ENCODE measurements at regions not wholly inside any gene's neighbourhood (a gene's known extent, or its start where the extent isn't known, plus 50 kb on each side); places are given as distances from the start of the nearest gene placed in this dataset.

DNA sequence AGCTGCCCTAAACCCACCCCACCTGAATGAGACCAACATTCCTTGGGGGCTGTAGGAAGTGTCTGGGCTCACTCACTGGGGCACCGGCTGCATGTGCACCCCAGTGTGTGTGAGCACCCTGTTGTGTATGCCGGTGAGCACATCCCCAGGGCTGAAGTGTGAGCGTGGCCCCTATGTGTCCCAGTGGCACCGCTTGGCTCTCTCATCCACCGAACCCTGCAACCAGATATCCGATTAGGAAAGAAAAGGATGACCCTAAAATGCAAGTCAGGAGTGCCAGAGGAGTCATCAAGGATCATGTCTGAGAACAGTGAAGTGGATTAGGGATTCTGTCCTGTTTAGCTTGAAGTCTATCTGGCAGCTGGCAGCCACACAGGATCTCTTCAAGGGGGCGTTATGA is 84.0 kb upstream of the ALDH1L1 start:
- DNase-seq (ENCODE audit: low spot score): no peak
- 85% methylated on average over 7 of the region's 7 CpGs for WGBS
- H3K9me3 ChIP-seq: no peaks in the 10 kb centered on the region
- H3K27ac ChIP-seq: no peak overlapping the region
- no peaks in the 10 kb centered on the region for H3K36me3 ChIP-seq
- intact Hi-C loops (cut with DNase I): loop anchor here (5.0 kb wide), 1 partner anchor 208 kb away; no protein-coding TSS in a partner anchor
- H3K27me3 ChIP-seq (replicated peaks; ENCODE audit: insufficient read depth): no peaks in the 10 kb centered on the region
- TF ChIP-seq, protein P1, sequence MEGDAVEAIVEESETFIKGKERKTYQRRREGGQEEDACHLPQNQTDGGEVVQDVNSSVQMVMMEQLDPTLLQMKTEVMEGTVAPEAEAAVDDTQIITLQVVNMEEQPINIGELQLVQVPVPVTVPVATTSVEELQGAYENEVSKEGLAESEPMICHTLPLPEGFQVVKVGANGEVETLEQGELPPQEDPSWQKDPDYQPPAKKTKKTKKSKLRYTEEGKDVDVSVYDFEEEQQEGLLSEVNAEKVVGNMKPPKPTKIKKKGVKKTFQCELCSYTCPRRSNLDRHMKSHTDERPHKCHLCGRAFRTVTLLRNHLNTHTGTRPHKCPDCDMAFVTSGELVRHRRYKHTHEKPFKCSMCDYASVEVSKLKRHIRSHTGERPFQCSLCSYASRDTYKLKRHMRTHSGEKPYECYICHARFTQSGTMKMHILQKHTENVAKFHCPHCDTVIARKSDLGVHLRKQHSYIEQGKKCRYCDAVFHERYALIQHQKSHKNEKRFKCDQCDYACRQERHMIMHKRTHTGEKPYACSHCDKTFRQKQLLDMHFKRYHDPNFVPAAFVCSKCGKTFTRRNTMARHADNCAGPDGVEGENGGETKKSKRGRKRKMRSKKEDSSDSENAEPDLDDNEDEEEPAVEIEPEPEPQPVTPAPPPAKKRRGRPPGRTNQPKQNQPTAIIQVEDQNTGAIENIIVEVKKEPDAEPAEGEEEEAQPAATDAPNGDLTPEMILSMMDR (IDR thresholded peaks at IDR 0.05): no peak
- TF ChIP-seq POLR2AphosphoS5 (IDR thresholded peaks at IDR 0.05): no peak
- TF ChIP-seq POLR2A (IDR thresholded peaks at IDR 0.05): no peak
- H3K4me3 ChIP-seq: no peak overlapping the region
- H3K4me1 ChIP-seq (replicated peaks): peaks cover 4% of the 10 kb centered on the region

DNA sequence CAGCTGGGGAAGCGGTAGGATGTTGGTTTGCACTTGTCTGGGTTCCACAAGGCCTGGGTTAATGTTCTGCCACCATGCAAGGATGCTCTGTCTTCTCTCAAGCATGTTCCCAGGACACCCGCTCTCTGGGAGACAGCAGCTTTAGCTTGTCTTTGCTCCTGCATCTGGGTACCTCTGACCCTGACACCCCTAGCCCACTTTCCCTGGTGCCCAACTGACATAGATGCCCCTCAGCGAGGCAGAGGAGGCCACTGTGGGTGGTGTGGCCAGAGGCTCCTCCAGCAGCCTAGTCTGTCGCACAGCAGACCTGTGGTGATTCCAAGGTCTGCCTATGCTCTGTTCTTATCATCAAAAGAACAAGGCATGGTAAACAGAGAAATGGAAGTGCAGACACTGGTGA is 83.6 kb upstream of the ALDH1L1 start:
- WGBS: 100% methylated on average over 4 of the region's 4 CpGs
- DNase-seq (ENCODE audit: low spot score): no peak
- TF ChIP-seq POLR2A (IDR thresholded peaks at IDR 0.05): no peak
- no peak for TF ChIP-seq POLR2AphosphoS5 (IDR thresholded peaks at IDR 0.05)
- TF ChIP-seq, protein P1 (IDR thresholded peaks at IDR 0.05): no peak
- no peaks in the 10 kb centered on the region for H3K9me3 ChIP-seq
- no peak overlapping the region for H3K27ac ChIP-seq
- H3K27me3 ChIP-seq (replicated peaks; ENCODE audit: insufficient read depth): no peaks in the 10 kb centered on the region
- no peak overlapping the region for H3K4me3 ChIP-seq
- intact Hi-C loops (cut with DNase I): loop anchor here (5.0 kb wide), 1 partner anchor 208 kb away; no protein-coding TSS in a partner anchor
- peaks cover 4% of the 10 kb centered on the region for H3K4me1 ChIP-seq (replicated peaks)
- no peaks in the 10 kb centered on the region for H3K36me3 ChIP-seq

DNA sequence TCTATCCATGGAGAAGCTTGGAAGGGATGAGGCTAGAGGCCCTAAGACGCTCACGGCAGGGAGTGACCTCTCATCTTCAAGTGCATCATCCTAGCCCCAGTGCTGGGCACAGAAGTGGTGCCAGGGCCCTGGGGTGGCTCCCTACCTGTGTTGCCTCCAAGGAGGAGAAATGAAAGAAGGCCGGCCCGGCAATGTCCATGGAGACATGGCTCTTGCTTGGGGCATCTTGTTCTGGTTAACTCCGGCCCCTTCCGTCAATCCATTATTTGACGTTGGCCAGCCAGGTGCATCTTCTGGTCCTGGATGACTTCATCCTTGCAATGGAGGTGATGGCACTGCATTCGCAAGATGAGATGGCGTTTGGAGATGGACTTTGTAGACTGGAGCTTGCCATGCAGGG is 83.2 kb upstream of the ALDH1L1 start:
- intact Hi-C loops (cut with DNase I): loop anchor here (5.0 kb wide), 1 partner anchor 209 kb away; no protein-coding TSS in a partner anchor
- H3K36me3 ChIP-seq: no peaks in the 10 kb centered on the region
- H3K4me3 ChIP-seq: no peak overlapping the region
- WGBS: 97% methylated on average over 9 of the region's 9 CpGs
- no peak overlapping the region for H3K27ac ChIP-seq
- no peak for DNase-seq (ENCODE audit: low spot score)
- no peaks in the 10 kb centered on the region for H3K9me3 ChIP-seq
- TF ChIP-seq, protein P1 (IDR thresholded peaks at IDR 0.05): no peak
- no peak for TF ChIP-seq POLR2A (IDR thresholded peaks at IDR 0.05)
- TF ChIP-seq POLR2AphosphoS5 (IDR thresholded peaks at IDR 0.05): no peak
- peaks cover 4% of the 10 kb centered on the region for H3K4me1 ChIP-seq (replicated peaks)
- no peaks in the 10 kb centered on the region for H3K27me3 ChIP-seq (replicated peaks; ENCODE audit: insufficient read depth)

DNA sequence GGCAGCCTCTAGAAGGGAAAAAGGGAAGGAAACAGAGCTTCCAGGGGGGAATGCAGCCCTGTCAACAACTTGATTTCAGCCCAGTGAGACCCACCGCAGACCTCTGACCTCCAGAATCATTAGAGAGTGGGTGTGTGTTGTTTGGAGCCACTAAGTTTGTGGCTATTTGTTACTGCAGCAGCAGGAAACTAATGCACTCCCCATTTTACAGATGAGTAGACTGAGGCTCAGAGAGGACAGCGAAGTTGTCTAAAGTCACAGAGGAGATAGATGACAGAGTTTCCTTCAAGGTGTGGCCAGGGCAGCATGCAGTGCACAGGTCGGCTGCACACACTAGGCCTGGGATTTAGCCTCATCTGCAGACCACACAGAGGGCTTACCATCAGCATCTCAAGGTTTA is 81.8 kb upstream of the ALDH1L1 start:
- DNase-seq (ENCODE audit: low spot score): no peak
- Histone ChIP-seq H3K4me3 (no peak overlapping the region), H3K4me1 (replicated peaks) (peaks cover 4% of the 10 kb centered on the region), H3K27ac (no peak overlapping the region), H3K36me3 (no peaks in the 10 kb centered on the region), H3K27me3 (replicated peaks; ENCODE audit: insufficient read depth) (no peaks in the 10 kb centered on the region), H3K9me3 (no peaks in the 10 kb centered on the region)
- WGBS: 94% methylated on average over 3 of the region's 3 CpGs
- TF ChIP-seq POLR2A (IDR thresholded peaks at IDR 0.05) (no peak), POLR2AphosphoS5 (IDR thresholded peaks at IDR 0.05) (no peak)
- TF ChIP-seq, protein P1 (IDR thresholded peaks at IDR 0.05): no peak
- intact Hi-C loops (cut with DNase I): loop anchor here (5.0 kb wide), 1 partner anchor 210 kb away; no protein-coding TSS in a partner anchor

DNA sequence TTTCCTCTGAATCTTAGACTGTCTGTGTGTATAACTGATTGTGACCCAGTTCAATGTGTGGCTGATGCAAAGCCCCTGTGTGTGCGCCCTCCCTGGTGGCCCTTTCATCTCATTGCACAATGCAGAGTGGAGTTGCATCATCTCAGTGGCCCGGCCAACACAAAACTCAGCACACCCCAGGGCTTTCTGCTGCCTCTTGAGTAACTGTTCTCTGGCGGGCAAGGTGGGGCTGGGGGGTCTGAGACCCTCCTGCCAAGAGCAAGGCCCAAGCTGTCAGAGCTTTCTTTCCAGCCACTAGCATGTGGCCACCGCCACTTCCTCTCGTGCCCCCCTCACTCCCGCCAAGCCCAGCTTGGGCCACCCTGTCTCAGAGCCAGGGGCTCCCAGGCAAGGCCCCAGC is 80.7 kb upstream of the ALDH1L1 start:
- H3K9me3 ChIP-seq: no peaks in the 10 kb centered on the region
- TF ChIP-seq POLR2A (IDR thresholded peaks at IDR 0.05) (no peak), POLR2AphosphoS5 (IDR thresholded peaks at IDR 0.05) (no peak)
- TF ChIP-seq, protein P1 (IDR thresholded peaks at IDR 0.05): no peak
- H3K4me1 ChIP-seq (replicated peaks): no peaks in the 10 kb centered on the region
- 64% methylated on average over 6 of the region's 6 CpGs for WGBS
- H3K36me3 ChIP-seq: no peaks in the 10 kb centered on the region
- DNase-seq (ENCODE audit: low spot score): no peak
- H3K4me3 ChIP-seq: no peak overlapping the region
- no peak overlapping the region for H3K27ac ChIP-seq
- intact Hi-C loops (cut with DNase I): loop anchor here (5.0 kb wide), 1 partner anchor 211 kb away; no protein-coding TSS in a partner anchor
- H3K27me3 ChIP-seq (replicated peaks; ENCODE audit: insufficient read depth): no peaks in the 10 kb centered on the region
